ENCODE measurements at regions not wholly inside any gene's neighbourhood (a gene's known extent, or its start where the extent isn't known, plus 50 kb on each side); places are given as distances from the start of the nearest gene placed in this dataset.

GRCh38 chr3:124660599-124660998, 69.7 kb upstream of the UMPS start:
- Histone ChIP-seq H2AFZ (ENCODE audit: low read length) (no peak overlapping the region), H4K91ac (ENCODE audit: low read depth, low read length, poor library complexity) (no peak overlapping the region), H2AK5ac (ENCODE audit: low read depth, low read length) (no peak overlapping the region), H2BK5ac (ENCODE audit: low read length) (no peak overlapping the region), H3K4me2 (ENCODE audit: insufficient read depth, low read length, poor library complexity, severe bottlenecking) (no peak overlapping the region), H2BK120ac (ENCODE audit: low read depth, low read length) (no peak overlapping the region), H3K79me1 (ENCODE audit: low read depth, low read length) (no peaks in the 10 kb centered on the region), H3K36me3 (replicated peaks in 1 of 2; ENCODE audit: control insufficient read depth in 2 of 2, insufficient read depth in 2 of 2, low read length in 2 of 2) (peaks cover 1 to 35% of the 10 kb centered on the region in 2 donors), H3K4ac (ENCODE audit: low read length) (no peak overlapping the region), H3K9ac (ENCODE audit: low read depth, low read length, poor library complexity) (no peak overlapping the region), H3K9me3 (replicated peaks in 1 of 2; ENCODE audit: control insufficient read depth in 2 of 2, insufficient read depth in 1 of 2, low read depth in 1 of 2, low read length in 2 of 2) (no peaks in the 10 kb centered on the region), H2BK12ac (ENCODE audit: low read length) (no peak overlapping the region), H3K27ac (replicated peaks; ENCODE audit: low read length) (no peak overlapping the region), H3K14ac (ENCODE audit: low read length) (no peak overlapping the region), H4K8ac (ENCODE audit: low read depth, low read length) (no peak overlapping the region), H3K23ac (ENCODE audit: low read depth, low read length, poor library complexity) (no peak overlapping the region), H2BK15ac (ENCODE audit: low read length) (no peak overlapping the region), H3K27me3 (ENCODE audit: control insufficient read depth in 3 of 3, insufficient read depth in 3 of 3, low read depth in 1 of 3, low read length in 3 of 3) (no peaks in the 10 kb centered on the region), H3K4me3 (ENCODE audit: low read length in 2 of 2) (no peak overlapping the region), H3K4me1 (ENCODE audit: control insufficient read depth in 2 of 2, insufficient read depth in 1 of 2, low read depth in 1 of 2, low read length in 2 of 2) (peaks cover 0 to 5% of the 10 kb centered on the region in 2 donors), H3K18ac (ENCODE audit: low read length) (no peak overlapping the region)
- DNase-seq (ENCODE audit: low spot score), result no peak
- WGBS, 2 donors (ENCODE audit: extremely low coverage in 2 of 2, insufficient read length in 2 of 2, insufficient replicate concordance in 1 of 2), result no CpG with 5 or more reads among the region's 1 CpG

GRCh38 chr3:124663690-124664089, 66.6 kb upstream of the UMPS start:
- Histone ChIP-seq H3K4me1 (ENCODE audit: control insufficient read depth in 2 of 2, insufficient read depth in 1 of 2, low read depth in 1 of 2, low read length in 2 of 2) (peaks cover 0 to 5% of the 10 kb centered on the region in 2 donors), H3K14ac (ENCODE audit: low read length) (no peak overlapping the region), H2BK15ac (ENCODE audit: low read length) (no peak overlapping the region), H3K18ac (ENCODE audit: low read length) (no peak overlapping the region), H3K27me3 (ENCODE audit: control insufficient read depth in 3 of 3, insufficient read depth in 3 of 3, low read depth in 1 of 3, low read length in 3 of 3) (no peaks in the 10 kb centered on the region), H2AFZ (ENCODE audit: low read length) (no peak overlapping the region), H3K4me3 (ENCODE audit: low read length in 2 of 2) (no peak overlapping the region), H2AK5ac (ENCODE audit: low read depth, low read length) (no peak overlapping the region), H3K36me3 (replicated peaks in 1 of 2; ENCODE audit: control insufficient read depth in 2 of 2, insufficient read depth in 2 of 2, low read length in 2 of 2) (peaks cover 3 to 37% of the 10 kb centered on the region in 2 donors), H2BK120ac (ENCODE audit: low read depth, low read length) (no peak overlapping the region), H2BK5ac (ENCODE audit: low read length) (no peak overlapping the region), H4K91ac (ENCODE audit: low read depth, low read length, poor library complexity) (no peak overlapping the region), H3K9me3 (replicated peaks in 1 of 2; ENCODE audit: control insufficient read depth in 2 of 2, insufficient read depth in 1 of 2, low read depth in 1 of 2, low read length in 2 of 2) (no peaks in the 10 kb centered on the region), H2BK12ac (ENCODE audit: low read length) (no peak overlapping the region), H3K23ac (ENCODE audit: low read depth, low read length, poor library complexity) (no peak overlapping the region), H4K8ac (ENCODE audit: low read depth, low read length) (no peak overlapping the region), H3K9ac (ENCODE audit: low read depth, low read length, poor library complexity) (no peak overlapping the region), H3K4ac (ENCODE audit: low read length) (no peak overlapping the region), H3K27ac (replicated peaks; ENCODE audit: low read length) (no peak overlapping the region), H3K4me2 (ENCODE audit: insufficient read depth, low read length, poor library complexity, severe bottlenecking) (no peak overlapping the region), H3K79me1 (ENCODE audit: low read depth, low read length) (no peaks in the 10 kb centered on the region)
- no peak for DNase-seq (ENCODE audit: low spot score)
- WGBS, 2 donors (ENCODE audit: extremely low coverage in 2 of 2, insufficient read length in 2 of 2, insufficient replicate concordance in 1 of 2), result no CpG with 5 or more reads among the region's 2 CpGs

GRCh38 chr3:124664804-124665203, 65.4 kb upstream of the UMPS start:
- H2BK5ac ChIP-seq (ENCODE audit: low read length), result no peak overlapping the region
- H2BK120ac ChIP-seq (ENCODE audit: low read depth, low read length), result no peak overlapping the region
- H3K18ac ChIP-seq (ENCODE audit: low read length), result no peak overlapping the region
- peaks cover 0 to 5% of the 10 kb centered on the region in 2 donors for H3K4me1 ChIP-seq (ENCODE audit: control insufficient read depth in 2 of 2, insufficient read depth in 1 of 2, low read depth in 1 of 2, low read length in 2 of 2)
- H2BK12ac ChIP-seq (ENCODE audit: low read length), result no peak overlapping the region
- no peak for DNase-seq (ENCODE audit: low spot score)
- no CpG with 5 or more reads among the region's 2 CpGs for WGBS, 2 donors (ENCODE audit: extremely low coverage in 2 of 2, insufficient read length in 2 of 2, insufficient replicate concordance in 1 of 2)
- H3K4me2 ChIP-seq (ENCODE audit: insufficient read depth, low read length, poor library complexity, severe bottlenecking), result no peak overlapping the region
- H3K79me1 ChIP-seq (ENCODE audit: low read depth, low read length), result no peaks in the 10 kb centered on the region
- H3K27me3 ChIP-seq (ENCODE audit: control insufficient read depth in 3 of 3, insufficient read depth in 3 of 3, low read depth in 1 of 3, low read length in 3 of 3), result no peaks in the 10 kb centered on the region
- no peak overlapping the region for H3K27ac ChIP-seq (replicated peaks; ENCODE audit: low read length)
- no peak overlapping the region for H3K23ac ChIP-seq (ENCODE audit: low read depth, low read length, poor library complexity)
- H3K9ac ChIP-seq (ENCODE audit: low read depth, low read length, poor library complexity), result no peak overlapping the region
- H3K9me3 ChIP-seq (replicated peaks in 1 of 2; ENCODE audit: control insufficient read depth in 2 of 2, insufficient read depth in 1 of 2, low read depth in 1 of 2, low read length in 2 of 2), result no peaks in the 10 kb centered on the region
- no peak overlapping the region for H3K4me3 ChIP-seq (ENCODE audit: low read length in 2 of 2)
- no peak overlapping the region for H4K91ac ChIP-seq (ENCODE audit: low read depth, low read length, poor library complexity)
- H4K8ac ChIP-seq (ENCODE audit: low read depth, low read length), result no peak overlapping the region
- no peak overlapping the region for H2AK5ac ChIP-seq (ENCODE audit: low read depth, low read length)
- no peak overlapping the region for H3K14ac ChIP-seq (ENCODE audit: low read length)
- H2AFZ ChIP-seq (ENCODE audit: low read length), result no peak overlapping the region
- peaks cover 3 to 27% of the 10 kb centered on the region in 2 donors for H3K36me3 ChIP-seq (replicated peaks in 1 of 2; ENCODE audit: control insufficient read depth in 2 of 2, insufficient read depth in 2 of 2, low read length in 2 of 2)
- H3K4ac ChIP-seq (ENCODE audit: low read length), result no peak overlapping the region
- no peak overlapping the region for H2BK15ac ChIP-seq (ENCODE audit: low read length)

GRCh38 chr3:124666067-124666466, 64.2 kb upstream of the UMPS start:
- H3K79me1 ChIP-seq (ENCODE audit: low read depth, low read length), result no peaks in the 10 kb centered on the region
- no peak overlapping the region for H2BK120ac ChIP-seq (ENCODE audit: low read depth, low read length)
- no peak overlapping the region for H2AK5ac ChIP-seq (ENCODE audit: low read depth, low read length)
- H4K8ac ChIP-seq (ENCODE audit: low read depth, low read length), result no peak overlapping the region
- H3K27ac ChIP-seq (replicated peaks; ENCODE audit: low read length), result no peak overlapping the region
- no peak overlapping the region for H3K14ac ChIP-seq (ENCODE audit: low read length)
- H3K4me1 ChIP-seq (ENCODE audit: control insufficient read depth in 2 of 2, insufficient read depth in 1 of 2, low read depth in 1 of 2, low read length in 2 of 2), result peaks cover 0 to 5% of the 10 kb centered on the region in 2 donors
- no peaks in the 10 kb centered on the region for H3K27me3 ChIP-seq (ENCODE audit: control insufficient read depth in 3 of 3, insufficient read depth in 3 of 3, low read depth in 1 of 3, low read length in 3 of 3)
- H2AFZ ChIP-seq (ENCODE audit: low read length), result no peak overlapping the region
- no peaks in the 10 kb centered on the region for H3K9me3 ChIP-seq (replicated peaks in 1 of 2; ENCODE audit: control insufficient read depth in 2 of 2, insufficient read depth in 1 of 2, low read depth in 1 of 2, low read length in 2 of 2)
- H2BK12ac ChIP-seq (ENCODE audit: low read length), result no peak overlapping the region
- no peak overlapping the region for H3K4ac ChIP-seq (ENCODE audit: low read length)
- no peak overlapping the region for H3K4me2 ChIP-seq (ENCODE audit: insufficient read depth, low read length, poor library complexity, severe bottlenecking)
- no peak overlapping the region for H3K23ac ChIP-seq (ENCODE audit: low read depth, low read length, poor library complexity)
- no peak overlapping the region for H2BK15ac ChIP-seq (ENCODE audit: low read length)
- H3K9ac ChIP-seq (ENCODE audit: low read depth, low read length, poor library complexity), result no peak overlapping the region
- H2BK5ac ChIP-seq (ENCODE audit: low read length), result no peak overlapping the region
- H4K91ac ChIP-seq (ENCODE audit: low read depth, low read length, poor library complexity), result no peak overlapping the region
- no CpG with 5 or more reads among the region's 5 CpGs for WGBS, 2 donors (ENCODE audit: extremely low coverage in 2 of 2, insufficient read length in 2 of 2, insufficient replicate concordance in 1 of 2)
- no peak overlapping the region for H3K4me3 ChIP-seq (ENCODE audit: low read length in 2 of 2)
- no peak for DNase-seq (ENCODE audit: low spot score)
- H3K18ac ChIP-seq (ENCODE audit: low read length), result no peak overlapping the region
- peaks cover 5 to 23% of the 10 kb centered on the region in 2 donors for H3K36me3 ChIP-seq (replicated peaks in 1 of 2; ENCODE audit: control insufficient read depth in 2 of 2, insufficient read depth in 2 of 2, low read length in 2 of 2)

Data from neuronal stem cell (in vitro differentiated cells).